HG03565 (cell line): ENCODE measurements at regions not wholly inside any gene's neighbourhood (a gene's known extent, or its start where the extent isn't known, plus 50 kb on each side); places are given as distances from the start of the nearest gene placed in this dataset.

Experiments used
- ATAC-seq: cut with Tn5 transposase; IDR thresholded peaks from one replicate; pipeline ENCODE4 v1.9.1; 2021; ENCODE audit warnings: mild to moderate bottlenecking, moderate library complexity; ENCODE audit not compliant: unreplicated experiment

DNA sequence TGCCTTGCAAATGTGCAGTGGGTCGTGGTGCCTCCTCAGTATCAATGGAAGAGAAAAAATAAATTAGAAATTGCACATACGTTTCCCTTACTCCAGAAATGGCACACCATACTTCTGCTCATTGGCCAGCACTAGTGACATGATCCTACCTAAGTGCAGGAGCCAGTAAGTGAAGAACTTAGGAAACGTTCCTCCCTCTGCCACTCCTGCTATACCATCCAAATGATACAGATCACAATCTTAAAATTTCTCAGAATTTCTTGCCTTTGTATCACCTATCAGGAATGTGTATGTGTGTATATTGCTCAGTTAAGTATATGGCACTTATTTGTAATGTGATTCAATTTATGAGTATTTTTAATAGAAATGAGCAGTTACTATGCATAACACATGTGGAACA is 237.0 kb upstream of the UBE2E3 start:
- no peak for ATAC-seq

DNA sequence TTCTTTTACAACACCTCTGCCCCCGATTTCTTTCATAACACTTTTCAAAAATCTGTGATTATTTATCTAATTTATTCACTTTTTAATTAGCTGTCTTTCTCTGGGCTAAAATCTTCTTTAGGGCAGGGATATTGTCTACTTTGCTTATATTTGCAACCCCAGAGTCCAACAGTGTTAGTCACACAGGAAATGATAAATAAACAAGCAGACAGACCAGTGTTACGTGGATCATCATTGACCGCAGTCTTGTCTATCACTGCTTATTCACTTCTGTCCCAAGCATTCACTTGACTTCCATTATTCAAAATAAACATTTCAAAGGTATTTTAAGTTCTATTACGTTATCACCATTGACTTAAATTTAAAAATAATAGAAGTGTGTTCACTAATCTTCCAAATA is 237.6 kb upstream of the UBE2E3 start:
- no peak for ATAC-seq

DNA sequence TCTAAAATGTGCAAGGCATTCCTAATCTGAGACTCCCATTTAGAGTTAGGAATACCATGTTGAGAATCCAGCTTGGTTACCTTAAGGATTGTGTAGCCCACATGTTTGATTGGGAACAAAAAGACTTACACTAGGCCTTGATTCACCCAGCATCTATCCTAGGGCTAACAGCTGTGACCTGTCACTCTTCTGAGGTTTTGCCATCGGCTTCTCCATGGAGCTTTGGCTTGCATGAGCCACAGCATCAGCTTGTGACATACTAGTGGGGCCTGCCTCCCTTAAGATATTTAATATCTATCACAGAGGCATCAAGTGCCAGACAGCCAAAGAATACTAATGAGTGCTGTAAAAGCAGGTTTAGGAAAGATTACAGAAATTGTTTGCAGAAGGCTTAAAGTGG is 241.3 kb upstream of the UBE2E3 start:
- no peak for ATAC-seq

DNA sequence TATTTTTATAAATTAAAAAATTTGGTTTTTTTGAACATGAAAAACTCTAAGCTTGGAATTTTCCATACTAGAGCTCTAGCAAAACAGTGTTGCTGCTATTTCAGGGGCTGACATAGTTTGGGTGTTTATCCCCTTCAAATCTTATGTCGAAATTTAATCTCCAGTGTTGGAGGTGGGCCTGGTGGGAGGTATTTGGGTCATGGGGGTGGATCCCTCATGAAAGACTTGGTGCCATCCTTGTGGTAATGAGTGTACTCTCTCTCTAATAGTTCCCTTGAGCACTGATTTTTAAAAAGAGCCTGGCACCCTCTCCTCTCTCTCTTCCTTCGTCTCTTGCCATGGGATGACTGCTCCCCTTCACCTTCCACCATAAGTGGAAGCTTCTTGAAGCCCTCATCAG is 244.6 kb upstream of the UBE2E3 start:
- ATAC-seq: no peak

DNA sequence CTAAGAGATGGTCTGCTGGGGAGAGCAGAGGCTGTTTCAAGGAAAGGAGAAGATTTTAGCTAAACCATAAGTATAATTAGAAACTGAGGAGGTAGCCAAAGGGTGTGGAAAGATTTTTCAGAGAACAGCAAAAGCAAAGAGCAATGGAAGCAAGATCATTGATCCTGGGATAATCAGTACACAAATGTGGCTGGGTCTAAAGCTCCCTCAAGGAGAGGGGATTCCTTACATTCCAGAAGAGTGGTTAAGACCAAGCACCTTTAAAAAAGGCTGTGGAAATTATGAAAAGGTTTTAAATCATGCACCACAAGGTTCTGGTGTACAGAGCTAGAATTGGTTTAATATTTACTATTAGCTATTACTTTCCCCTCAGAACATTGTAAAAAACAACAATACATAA is 246.0 kb upstream of the UBE2E3 start:
- no peak for ATAC-seq

DNA sequence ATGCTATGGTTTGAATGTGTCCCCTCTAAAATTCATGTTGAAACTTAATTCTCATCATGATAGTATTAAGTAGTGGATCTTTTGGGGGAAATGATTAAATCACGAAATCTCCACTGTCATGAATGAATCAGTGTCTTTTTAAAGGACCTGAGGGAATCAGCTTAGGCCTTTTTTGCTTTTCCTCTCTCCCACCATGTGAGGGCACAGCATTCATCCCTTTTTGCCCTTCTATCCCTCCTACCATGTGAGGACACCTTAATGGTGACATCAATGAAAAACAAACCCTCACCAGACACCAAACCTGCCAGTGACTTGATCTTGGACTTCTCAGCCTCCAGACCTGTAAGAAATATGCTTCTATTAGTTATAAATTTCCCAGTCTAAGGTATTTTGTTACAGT is 247.1 kb upstream of the UBE2E3 start:
- ATAC-seq: no peak

DNA sequence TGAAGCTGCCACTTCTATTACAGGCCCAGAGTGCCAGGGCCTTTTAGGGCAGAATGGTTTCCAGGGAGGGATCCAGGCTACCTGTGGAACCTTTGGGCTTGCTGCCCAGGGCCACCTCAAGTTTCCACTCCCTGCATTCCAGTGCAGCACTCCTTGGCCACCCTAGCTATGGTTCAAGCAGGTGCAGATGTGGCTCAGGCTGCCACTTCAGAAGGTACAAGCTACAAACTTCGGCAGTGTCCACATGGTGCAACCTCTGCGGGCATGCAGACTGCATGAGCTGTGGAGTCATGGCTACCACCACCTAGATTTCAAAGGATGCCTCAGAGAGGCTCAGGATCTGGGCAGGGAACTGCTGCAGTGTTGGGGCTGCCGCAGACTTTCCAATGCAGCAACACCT is 248.1 kb upstream of the UBE2E3 start:
- ATAC-seq: no peak

DNA sequence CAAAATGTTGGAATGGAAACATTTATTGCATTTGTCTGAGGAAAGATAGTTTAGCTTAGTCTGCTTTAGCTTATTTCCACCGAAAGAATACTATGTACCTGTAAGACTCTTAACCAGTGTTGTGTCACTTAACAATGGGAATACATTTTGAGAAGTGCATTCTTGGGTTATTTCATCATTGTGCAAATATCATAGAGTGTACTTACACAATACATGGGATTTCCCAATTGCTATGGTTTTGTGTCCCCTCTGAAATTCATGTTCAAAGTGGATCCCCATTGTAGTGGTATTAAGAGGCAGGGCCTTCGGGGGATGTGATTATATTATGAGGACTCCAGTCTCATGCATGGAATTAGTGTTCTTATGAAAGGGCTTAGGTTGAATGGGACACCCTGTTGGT is 249.4 kb upstream of the UBE2E3 start:
- ATAC-seq: no peak

DNA sequence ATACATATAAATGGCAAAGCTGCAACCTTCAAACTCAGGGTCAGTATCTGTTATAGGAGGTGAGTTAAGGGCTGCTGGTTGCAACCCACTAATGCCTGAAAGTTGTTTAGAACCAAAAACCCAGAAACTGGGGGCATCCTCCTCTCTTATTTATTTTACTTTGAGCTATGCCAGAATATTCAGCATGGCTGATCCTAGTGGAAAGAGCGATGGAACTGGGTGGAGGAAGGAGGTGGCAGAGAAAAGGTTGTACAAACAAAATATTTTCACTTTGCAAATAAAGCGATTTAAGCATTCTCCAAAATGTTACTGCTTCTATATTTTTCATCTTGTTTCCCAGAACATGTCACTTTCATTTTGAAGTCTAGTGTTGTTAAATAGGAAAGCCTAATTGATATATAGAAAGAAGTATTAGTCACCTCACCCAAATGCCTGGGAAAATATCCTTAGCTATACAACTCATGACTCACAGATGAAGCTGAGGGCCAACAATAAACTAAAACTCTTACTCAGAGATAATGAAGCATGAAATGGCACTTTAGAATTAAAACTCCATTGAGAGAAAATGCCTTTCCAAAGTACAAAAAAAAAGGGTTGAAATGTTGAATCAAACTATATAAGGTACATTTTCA is 251.4 kb upstream of the UBE2E3 start:
- no peak for ATAC-seq

DNA sequence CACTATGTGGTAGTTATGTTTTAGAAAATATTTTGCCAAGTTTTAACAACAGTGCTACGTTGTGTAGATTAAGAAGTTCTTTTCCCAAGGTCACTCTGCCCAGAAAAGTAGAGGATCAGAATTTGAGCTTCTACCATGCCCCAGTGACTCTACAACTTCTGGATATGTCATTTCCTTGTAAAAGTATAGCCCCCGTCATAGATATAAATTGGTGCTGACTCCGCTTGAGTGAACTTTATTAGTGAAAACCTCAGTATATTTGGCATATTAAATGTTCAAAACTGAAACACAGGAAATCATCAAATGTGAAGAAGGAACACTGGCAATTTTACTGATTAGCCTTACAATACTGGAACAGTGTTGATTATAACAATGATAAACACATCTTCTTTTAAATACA is 256.7 kb upstream of the UBE2E3 start:
- no peak for ATAC-seq

DNA sequence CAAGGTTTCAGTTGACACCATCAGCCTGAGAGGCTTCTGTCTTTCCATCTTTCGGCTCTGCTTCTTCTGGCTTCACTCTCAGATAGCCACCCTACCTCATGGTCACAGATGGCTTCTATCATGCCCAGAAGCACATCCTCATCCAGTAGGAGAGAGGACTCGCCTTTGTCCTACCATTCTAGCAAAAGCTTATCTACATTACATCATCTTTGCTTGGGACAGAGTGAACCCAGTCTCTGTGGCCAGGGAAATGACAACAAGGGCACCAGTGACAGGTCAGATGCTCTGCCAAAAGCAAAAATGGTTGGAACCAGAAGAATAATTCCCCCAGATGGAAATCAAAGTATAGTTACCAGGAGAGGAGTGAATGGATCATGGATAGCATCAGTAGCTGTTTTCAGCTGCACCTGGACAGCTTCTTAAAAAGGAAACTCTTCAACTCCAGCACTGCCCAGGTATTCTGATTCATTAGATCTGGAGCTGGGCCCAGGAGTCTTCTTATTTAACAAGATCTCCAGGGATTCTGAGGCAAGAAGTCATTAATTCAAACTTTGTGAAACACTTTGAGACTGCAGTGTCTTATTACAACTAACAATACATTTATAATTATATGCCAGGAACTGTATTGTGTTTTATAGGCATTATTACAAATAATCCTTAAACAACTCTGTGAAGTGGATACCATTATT is 257.7 kb upstream of the UBE2E3 start:
- no peak for ATAC-seq

DNA sequence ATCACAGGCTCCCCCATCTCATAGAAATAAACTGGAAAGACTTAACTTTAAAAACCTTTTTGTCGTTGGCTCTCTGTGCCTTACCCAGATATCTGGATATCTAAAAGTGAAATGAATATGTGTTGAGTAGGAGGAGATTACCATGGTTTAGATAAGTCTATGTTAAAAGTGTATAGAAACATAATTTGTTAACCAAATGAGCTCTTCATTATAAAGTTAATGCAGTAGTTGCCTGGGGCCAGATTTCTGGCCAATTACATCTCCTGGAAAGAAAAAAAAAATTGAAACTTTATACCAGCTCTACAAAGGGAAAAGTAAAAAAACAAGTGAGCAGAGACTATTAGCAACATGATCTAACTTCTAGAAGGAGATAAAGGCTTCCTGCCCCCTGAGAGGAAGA is 259.6 kb upstream of the UBE2E3 start:
- ATAC-seq: no peak

DNA sequence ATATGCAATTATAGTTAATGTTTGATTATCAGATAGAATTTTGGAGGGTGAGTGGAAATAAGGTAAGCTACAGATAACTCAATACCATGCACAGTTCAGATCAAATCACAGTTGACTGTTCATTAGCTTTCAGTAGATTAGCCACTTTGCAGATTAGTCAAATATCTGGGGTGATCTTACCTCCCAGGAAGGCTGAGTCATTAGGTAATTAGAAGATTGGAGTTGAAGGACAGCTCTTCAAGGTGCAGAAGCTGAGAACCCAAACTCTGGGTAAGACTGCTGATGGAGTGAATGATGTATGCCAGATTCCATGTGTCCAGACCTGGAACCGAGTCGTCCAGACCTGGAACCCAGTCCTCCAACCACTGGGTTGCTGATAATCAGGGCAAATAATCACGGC is 262.8 kb upstream of the UBE2E3 start:
- no peak for ATAC-seq

DNA sequence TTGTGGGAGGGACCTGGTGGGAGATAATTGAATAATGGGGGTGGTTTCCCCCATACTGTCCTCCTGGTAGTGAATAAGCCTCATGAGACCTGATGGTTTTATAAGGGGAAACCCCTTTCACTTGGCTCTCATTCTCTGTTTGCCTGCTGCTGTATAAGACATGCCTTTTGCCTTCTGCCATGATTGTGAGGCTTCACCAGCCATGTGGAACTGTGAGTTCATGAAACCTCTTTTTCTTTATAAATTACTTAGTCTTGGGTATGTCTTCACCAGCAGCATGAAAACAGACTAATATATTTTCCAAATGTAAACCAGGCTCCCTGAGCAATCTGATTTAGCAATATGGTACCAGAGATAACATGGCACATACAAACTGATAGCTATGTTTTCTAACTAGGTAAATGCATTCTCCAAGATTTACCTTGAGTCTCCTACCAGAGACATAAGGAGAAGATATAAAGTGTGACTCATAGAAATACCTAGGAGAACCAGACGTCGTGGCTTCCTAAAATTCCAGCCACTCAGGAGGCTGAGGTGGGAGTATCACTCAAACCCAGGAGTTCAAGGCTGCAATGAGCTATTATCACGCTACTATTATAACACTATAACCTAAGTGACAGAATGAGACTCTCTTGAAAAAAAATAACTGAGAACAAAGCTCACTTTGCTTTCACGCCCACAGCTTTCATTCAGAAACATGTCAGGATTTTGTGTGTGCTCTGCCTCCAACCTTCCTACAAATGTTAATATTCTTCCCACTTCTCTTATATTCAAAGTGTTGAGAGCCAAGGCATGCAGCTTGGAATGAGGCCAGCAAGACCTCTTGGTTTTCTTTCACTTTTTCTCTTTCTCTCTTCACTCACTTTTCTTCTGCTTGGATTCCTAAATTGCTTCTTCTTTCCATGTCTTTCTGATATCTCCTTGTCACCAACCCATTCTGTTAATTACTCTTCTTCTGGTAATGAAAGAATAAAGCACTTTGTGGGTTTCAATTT is 263.9 kb upstream of the UBE2E3 start:
- ATAC-seq: no peak

DNA sequence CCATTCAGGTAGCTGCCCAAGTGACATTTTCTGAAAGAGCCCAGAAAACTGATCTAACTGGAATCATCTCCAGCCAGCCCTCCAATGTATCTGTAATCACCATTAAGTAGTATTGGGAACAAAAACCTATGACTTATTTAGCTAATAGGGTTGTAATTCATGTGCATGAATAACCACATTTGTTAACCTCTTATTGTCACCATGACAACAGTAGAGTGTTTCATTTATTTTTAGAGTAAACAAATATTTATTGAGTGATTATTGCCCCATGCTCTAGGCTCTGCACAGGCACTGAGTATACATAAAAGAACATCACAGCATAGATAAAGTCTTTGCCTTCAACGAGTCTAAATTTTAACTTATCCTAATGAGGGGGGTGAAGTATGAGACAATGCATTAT is 265.4 kb upstream of the UBE2E3 start:
- no peak for ATAC-seq

DNA sequence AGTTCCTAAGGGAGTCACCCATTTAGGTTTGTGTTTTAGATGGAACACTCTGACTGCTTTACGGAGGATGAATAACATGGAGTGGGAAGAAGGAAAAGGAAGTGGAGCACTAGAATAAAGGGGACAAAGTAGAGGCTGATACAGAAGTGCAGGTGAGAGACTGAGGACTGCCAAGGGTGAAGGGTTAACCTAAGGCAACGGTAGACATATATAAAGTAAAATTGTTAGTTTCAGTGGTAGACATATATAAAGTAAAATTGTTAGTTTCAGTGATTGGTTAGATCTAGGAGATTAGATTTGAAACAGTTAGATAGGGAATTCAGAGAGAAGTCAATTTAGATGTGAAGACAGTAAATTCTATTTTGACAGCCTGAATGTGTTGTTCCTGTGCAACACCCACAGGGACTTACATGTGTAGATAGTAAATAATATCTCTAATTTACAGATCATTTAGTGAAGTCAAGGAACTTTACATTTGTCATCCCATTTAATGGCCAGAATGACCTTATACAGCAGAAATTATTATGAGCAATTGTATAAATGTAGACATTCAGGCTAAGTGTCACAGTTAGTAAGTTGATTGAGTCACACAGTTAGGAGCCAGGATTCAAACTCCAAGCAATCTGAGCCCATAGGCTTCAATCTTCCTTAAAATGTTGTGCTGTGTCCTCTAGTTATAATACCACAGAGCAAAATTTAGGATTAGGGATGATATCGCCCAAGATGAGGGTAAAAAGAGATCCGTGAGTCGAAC is 270.8 kb upstream of the UBE2E3 start:
- ATAC-seq: no peak

DNA sequence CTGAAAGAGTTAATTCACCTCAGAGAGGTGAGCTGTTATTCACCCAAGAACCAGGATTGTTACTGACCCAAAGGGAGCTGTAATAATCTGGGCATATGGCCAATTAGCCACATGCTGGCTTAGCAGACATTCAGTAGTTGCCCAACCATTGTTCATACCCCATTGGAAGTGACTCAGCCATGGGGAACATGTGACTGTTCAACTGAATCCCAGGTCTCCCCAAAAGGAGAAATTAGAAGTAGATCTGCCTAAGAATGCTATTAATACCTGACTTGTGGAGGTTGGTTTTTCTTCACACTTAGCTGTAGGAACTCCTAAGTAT is 272.6 kb upstream of the UBE2E3 start:
- ATAC-seq: no peak

DNA sequence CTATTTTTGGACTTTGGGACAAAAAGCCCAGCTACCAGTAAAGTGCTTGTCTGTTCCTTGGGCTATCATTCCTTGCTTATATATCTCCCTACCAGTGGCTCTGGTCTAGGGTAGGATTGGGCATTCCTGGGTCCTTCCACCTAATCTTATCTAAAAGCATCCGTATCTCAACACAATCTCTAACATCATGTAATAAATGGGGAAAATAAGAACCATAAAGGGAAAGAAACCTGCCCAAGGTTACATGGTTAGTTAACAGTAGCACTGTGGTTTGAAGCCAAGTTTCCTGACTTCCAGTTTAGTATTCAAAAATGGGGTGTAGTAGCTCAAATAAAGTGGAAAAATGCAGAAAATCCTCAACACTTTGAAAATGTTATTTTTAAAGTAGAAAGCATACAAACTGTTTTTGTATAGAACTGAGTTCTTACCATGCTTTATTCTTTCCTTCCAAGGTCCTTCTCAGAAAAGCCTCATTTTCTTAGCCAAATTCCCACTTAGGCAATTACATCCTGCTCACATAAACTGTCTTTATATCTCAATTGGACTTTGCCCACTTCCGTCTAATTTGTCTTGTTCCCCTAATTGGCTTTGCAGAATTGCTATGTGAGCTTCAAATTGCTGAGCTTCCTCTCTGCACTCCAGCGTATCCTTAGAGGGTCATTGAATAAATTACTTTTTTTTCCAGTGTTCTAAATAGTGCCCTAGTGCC is 273.1 kb upstream of the UBE2E3 start:
- ATAC-seq: no peak

DNA sequence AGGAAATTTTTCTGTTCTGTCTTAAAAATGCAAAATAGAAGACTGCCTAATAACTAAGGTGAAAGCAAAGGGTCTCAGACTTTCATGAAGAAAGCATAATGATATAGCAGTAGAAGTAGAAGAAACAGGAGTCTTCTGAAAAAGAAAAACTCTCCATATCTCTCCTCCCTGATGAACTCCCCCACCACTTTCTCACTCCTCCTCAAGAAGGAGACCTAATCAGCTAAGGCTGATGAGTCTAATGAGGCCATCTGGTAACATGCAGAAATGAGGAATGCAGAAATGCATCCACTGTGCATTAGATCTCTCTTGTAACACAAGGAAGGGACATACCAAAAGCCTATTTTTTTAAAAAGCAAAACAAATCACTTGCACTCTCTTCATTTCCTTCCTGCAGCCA is 273.7 kb upstream of the UBE2E3 start:
- no peak for ATAC-seq

DNA sequence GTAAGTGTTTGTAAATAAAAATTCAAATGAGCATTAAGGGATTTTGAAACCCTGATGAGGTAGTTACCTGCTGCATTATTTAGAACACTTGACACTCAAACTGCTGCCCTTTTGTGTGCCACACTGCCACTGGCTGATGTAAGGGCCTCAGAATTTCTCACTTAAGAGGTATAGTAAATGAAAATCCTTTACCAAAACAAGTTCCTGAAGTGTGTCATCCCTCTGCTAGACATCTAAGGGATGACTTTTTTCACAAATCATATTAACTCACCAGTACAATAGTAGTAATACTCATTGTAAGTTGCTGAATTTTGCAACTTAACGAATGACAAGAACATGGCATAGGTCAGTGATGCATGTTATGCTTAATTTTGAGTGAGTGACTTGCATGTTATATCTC is 274.9 kb upstream of the UBE2E3 start:
- no peak for ATAC-seq

DNA sequence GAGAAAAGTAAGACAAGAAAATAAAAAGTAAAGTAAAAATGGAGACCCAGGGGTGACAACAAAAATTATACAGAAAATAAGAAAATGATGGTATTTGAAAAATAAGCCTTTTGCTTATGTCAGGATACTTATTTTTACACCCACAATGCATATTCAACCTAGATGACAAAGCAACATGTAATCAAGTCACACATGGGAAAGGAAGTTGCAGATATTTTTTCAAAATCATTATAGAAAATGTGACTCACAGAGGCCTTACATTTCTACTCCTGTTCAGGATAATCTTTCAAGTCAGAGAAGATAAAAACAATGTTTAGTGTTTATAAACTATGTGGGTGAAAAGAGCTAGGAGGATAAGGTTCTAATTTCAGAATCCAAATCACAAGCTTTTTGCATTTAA is 275.3 kb upstream of the UBE2E3 start:
- no peak for ATAC-seq
